Germinal center (tissue), 1 donor: ENCODE measurements at regions not wholly inside any gene's neighbourhood (a gene's known extent, or its start where the extent isn't known, plus 50 kb on each side); places are given as distances from the start of the nearest gene placed in this dataset.

Experiments
- DNase-seq: peaks from one replicate; pipeline ENCODE4 v3.0.0; 2012; ENCODE audit warnings: mixed read lengths, low spot score

GRCh38 chr17:79369001-79369400, 241.8 kb downstream of the RBFOX3 start:
- DNase-seq, result no peak

GRCh38 chr17:79368521-79368920, 242.3 kb downstream of the RBFOX3 start:
- DNase-seq, result no peak

DNA sequence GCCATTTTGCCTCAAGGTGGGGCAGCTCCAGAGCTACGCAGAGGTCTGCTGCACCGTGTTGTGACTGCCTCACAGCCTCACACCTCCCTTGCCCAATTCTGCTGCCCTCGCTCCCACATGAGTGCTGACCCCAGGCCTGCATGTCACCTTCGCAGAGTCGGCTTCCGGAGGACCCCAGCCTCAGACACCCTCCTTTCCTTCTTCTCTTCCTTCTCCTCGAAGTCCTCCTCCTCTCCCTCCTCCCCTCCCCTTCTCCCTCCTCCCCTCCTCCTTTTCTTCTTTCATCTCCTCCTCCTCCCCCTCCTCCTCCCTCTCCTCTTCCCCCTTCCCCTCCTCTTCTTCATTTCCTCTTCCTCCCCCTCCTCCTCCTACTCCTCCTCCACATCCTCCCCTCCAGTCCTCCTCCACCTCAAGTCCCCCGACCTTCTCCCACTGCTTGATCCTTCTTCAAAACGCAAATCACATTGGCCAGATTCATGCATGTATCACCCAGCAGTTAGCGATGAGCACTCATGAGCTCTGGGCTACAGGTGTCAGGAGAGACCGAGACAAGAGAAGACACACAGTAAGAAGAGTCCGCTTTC, 243.8 kb downstream of the RBFOX3 start:
- DNase-seq, result no peak

GRCh38 chr17:79365836-79366770, 244.7 kb downstream of the RBFOX3 start:
- DNase-seq, result no peak

DNA sequence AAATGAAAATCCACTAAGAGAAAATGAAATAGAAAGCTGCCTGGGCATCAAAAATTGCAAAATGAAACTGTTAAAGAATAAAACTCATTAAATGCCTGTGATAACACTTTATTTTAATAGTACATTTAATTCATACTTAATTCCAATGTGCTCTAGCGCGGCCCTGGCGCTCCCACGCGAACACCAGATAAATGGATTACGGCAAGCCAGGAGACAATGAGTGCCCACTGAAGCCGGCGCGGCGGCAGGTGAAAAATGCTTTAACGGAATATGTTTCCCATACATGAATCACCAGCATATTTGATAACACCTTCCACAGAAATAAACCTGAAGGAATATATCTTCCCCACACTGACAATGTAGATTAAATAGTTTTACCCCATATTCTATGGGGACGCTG, 245.5 kb downstream of the RBFOX3 start:
- no peak for DNase-seq

DNA sequence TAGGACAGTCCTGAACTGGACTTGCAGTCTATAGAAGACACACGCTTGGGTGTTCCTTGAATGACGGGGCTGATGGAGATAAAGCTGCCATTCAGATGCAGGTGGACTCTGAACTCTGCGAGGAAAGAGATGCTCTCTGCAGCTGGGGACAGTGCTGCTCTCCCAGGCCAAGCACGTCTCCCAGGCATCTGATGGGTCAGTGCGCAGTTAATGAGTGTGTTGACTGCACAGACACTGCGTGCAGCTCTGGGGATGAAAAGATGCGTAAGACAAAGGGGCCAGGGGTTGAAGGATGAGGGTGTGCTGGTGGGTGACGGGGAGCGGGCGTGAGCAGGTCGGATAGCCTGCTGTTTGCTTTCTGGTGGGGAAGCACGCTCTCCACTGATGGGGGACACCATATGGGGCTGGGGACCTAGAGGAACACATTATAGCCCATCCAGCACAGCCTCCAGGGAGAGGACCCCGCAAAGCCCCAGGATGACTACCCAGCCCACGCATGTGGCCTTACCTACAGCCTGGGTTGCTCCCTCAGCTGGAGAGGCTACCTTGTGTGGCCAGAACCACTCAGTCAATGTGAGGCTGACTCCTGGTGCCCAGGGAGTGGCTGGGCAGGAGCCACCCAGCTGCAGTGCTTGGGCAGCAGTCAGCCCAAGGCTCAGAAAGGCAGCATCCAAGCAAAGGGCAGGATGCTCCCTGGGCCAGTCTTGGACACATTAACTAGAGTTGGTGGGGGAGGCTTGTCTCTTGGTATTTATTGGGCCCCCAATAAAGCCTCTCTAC, 246.3 kb downstream of the RBFOX3 start:
- DNase-seq, result no peak

- DNase-seq, result no peak
Measured at GRCh38 chr17:79363552-79364275, 247.1 kb downstream of the RBFOX3 start.

GRCh38 chr17:79362772-79363305, 248.0 kb downstream of the RBFOX3 start:
- DNase-seq, result no peak

- DNase-seq, result no peak
Measured at GRCh38 chr17:79361873-79362771, 248.7 kb downstream of the RBFOX3 start.

- DNase-seq, result no peak
Measured at GRCh38 chr17:79361221-79361734, 249.6 kb downstream of the RBFOX3 start.

- DNase-seq, result no peak
Measured at GRCh38 chr17:79360196-79360595, 250.7 kb downstream of the RBFOX3 start.

GRCh38 chr17:79356839-79357447, 253.9 kb downstream of the RBFOX3 start:
- no peak for DNase-seq

- DNase-seq, result no peak
Measured at GRCh38 chr17:79355165-79355564, 255.7 kb downstream of the RBFOX3 start.

- DNase-seq, result no peak
Measured at GRCh38 chr17:79354173-79354820, 256.6 kb downstream of the RBFOX3 start.

DNA sequence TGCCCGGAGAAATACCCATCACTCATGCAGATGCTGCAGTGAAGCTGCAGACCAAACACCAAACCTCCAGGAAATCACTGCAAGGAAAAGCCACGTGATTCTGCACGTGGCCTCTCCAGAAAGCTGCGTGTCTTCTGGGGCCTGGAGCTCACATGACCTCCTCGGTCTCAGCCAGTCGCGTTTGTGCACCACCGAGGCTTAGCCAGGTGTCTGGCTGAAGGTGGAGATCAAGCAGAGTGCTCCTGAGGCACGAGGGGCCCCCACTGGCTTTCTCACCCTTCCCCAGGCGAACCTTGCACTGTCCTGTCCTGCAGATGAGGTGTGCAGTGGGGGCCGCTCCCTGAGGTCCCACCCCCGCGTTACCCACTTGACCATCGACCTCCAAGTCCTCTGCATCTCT, 257.3 kb downstream of the RBFOX3 start:
- no peak for DNase-seq

DNA sequence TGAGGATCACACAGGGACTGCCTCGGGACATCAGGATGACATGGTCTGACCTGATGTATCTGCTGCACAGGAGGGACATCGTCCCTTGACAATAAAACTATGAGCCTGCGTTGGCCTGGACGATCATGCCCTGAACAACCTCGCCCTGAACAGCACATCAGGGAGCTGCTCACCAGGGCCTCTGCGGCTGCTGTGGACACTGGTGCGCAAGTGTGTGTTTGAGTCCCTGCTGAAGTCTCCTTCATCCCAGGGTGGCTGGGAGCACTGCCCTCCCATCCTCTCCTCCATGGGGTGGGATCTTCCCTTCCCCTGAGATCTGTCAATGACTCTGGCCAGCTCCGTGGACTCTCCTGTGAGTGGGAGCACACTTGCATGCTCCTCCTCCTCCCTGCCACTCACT, 257.8 kb downstream of the RBFOX3 start:
- DNase-seq, result no peak

GRCh38 chr17:79350533-79350932, 260.3 kb downstream of the RBFOX3 start:
- no peak for DNase-seq

DNA sequence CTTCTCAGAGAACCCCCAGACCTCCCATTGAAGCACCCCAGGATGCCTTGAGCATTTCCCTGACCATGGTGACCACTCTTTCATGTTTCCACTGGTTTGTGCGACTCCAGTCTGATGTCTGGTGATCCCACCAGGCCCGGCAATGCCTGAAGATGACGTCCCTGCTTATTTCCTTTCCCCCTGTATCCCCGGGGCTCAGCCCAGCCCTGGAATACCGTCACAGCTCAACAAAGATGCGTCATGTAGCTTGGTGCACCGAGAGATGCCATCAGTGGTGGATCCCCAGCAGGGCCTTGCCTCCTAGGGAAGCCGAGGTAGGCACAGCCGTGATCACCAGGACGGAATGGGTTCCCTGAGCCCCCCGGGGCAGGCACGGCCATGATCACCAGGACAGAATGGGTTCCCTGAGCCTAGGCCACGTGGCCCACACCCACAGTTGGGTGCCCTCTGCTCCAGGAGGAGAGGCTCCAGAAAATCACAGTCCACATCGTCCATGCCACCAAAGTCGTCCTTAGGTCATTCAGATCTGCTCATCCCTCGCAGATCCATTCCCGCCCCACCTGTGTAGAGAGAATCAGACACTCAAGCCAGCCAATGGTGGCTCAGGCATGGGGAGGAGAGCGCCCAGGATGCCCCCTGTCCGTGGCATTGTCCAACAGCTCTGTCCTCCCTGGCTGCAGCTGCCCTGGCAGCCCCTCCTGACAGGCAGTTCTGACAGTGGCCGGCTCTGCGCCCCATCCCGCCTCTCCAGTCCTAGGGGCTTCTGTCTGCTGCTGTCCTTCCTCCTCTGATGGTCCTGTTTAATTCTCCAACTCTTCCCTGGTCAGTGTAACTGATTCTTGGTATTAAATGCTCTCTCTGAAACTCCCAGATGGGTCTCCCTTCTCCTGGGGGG, 261.1 kb downstream of the RBFOX3 start:
- DNase-seq, result no peak

- DNase-seq, result no peak
Measured at GRCh38 chr17:79342376-79342775, 267.8 kb downstream of the ENGASE start.
